MCF 10A (cell line): ENCODE measurements at regions not wholly inside any gene's neighbourhood (a gene's known extent, or its start where the extent isn't known, plus 50 kb on each side); places are given as distances from the start of the nearest gene placed in this dataset.

ENCODE experiments used
- BruUV-seq: library from RNA; stranded (reverse); fragments of 400-500 nt; replicated peaks from 2 replicates; lab custom pipeline; 2021; lab: Mats Ljungman, UMichigan
- CTCF ChIA-PET: fragments of 300-600 bp; sonication (Branson Sonifier 250); formaldehyde crosslinking; extraction: SDS; loops from one replicate; lab custom pipeline; 2021; ENCODE audit warnings: antibody characterized with exemption, inconsistent platforms; lab: Yijun Ruan, JAX
- POLR2A ChIA-PET: fragments of 300-600, 350-650 bp; sonication (Branson Sonifier 250); formaldehyde crosslinking; extraction: SDS; loops from one replicate; lab custom pipeline; 2020; ENCODE audit warnings: antibody characterized with exemption, inconsistent platforms; lab: Yijun Ruan, JAX
- DNase-seq: peaks from one replicate; pipeline ENCODE4 v3.0.0-alpha.2; 2018; ENCODE audit not compliant: unreplicated experiment
- H3K27ac Mint-ChIP-seq: one replicate; pipeline ENCODE4 v1.8.0; 2022; ENCODE audit warnings: mild to moderate bottlenecking, low read depth, mixed read lengths; ENCODE audit not compliant: unreplicated experiment
- H3K27me3 Mint-ChIP-seq: one replicate; pipeline ENCODE4 v1.8.0; 2022; ENCODE audit warnings: mixed read lengths; ENCODE audit not compliant: insufficient read depth, unreplicated experiment
- H3K36me3 Mint-ChIP-seq: one replicate; pipeline ENCODE4 v1.8.0; 2022; ENCODE audit warnings: mild to moderate bottlenecking, moderate library complexity, mixed read lengths; ENCODE audit not compliant: insufficient read depth, unreplicated experiment
- H3K4me1 Mint-ChIP-seq: one replicate; pipeline ENCODE4 v1.8.0; 2022; ENCODE audit warnings: mixed read lengths; ENCODE audit not compliant: insufficient read depth, unreplicated experiment
- H3K4me3 Mint-ChIP-seq: one replicate; pipeline ENCODE4 v1.8.0; 2022; ENCODE audit warnings: mild to moderate bottlenecking, moderate library complexity, mixed read lengths; ENCODE audit not compliant: unreplicated experiment
- H3K9me3 Mint-ChIP-seq: one replicate; pipeline ENCODE4 v1.8.0; 2022; ENCODE audit warnings: mixed read lengths; ENCODE audit not compliant: unreplicated experiment
- intact Hi-C: fragments of 100-400 bp; cut with micrococcal nuclease; formaldehyde crosslinking; loops from 2 replicates; pipeline ENCODE4 v1.14.1; 2022
- TF ChIP-seq, protein P1 (sequence below): fragments of 200-600 bp; IDR thresholded peaks from one replicate; pipeline ENCODE4 v1.8.0; 2022; ENCODE audit warnings: antibody characterized with exemption, mild to moderate bottlenecking; ENCODE audit not compliant: unreplicated experiment

DNA sequence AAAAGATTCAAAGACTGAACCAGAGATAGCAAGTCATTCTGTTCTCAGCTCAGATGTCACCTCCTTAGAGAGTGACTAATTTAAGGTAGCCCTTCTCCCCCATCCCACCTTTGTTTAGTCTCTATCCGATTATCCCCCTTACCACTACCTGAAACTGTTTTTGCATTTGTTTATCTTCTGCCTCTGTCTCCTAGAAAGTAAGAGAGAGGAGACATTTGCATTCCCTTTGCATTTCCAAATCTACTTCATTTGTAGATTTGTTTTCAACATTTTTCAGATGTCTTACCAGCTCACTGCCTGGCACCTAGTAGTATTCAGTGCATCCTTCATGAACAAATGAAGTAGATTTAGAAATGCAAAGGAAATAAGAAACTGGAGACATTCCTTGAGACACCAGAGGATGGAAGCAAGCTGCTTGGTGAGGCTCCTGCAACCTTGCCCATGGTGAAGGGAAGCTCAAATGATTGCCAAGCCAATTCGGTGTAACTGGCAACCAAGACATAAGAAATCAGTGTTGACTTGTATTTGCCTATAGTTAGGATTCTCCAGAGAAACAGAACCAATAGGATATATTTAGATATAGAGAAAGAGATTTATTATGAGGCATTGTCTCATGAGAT, 385.7 kb downstream of the STK39 start:
- H3K4me1 Mint-ChIP-seq, result no peaks in the 10 kb centered on the region
- H3K9me3 Mint-ChIP-seq, result no peaks in the 10 kb centered on the region
- TF ChIP-seq, protein P1, sequence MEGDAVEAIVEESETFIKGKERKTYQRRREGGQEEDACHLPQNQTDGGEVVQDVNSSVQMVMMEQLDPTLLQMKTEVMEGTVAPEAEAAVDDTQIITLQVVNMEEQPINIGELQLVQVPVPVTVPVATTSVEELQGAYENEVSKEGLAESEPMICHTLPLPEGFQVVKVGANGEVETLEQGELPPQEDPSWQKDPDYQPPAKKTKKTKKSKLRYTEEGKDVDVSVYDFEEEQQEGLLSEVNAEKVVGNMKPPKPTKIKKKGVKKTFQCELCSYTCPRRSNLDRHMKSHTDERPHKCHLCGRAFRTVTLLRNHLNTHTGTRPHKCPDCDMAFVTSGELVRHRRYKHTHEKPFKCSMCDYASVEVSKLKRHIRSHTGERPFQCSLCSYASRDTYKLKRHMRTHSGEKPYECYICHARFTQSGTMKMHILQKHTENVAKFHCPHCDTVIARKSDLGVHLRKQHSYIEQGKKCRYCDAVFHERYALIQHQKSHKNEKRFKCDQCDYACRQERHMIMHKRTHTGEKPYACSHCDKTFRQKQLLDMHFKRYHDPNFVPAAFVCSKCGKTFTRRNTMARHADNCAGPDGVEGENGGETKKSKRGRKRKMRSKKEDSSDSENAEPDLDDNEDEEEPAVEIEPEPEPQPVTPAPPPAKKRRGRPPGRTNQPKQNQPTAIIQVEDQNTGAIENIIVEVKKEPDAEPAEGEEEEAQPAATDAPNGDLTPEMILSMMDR, result no peak
- H3K27ac Mint-ChIP-seq, result no peak overlapping the region
- H3K27me3 Mint-ChIP-seq, result peaks cover 21% of the 10 kb centered on the region
- BruUV-seq, result no TSS peak
- POLR2A ChIA-PET, result interaction anchor here (0.7 kb wide), 1 partner anchor 1217 kb away, joined by 3 read pairs; no protein-coding TSS in a partner anchor
- CTCF ChIA-PET, result no interaction called here
- H3K36me3 Mint-ChIP-seq, result no peaks in the 10 kb centered on the region
- intact Hi-C loops, result no loop called here
- no peak overlapping the region for H3K4me3 Mint-ChIP-seq
- DNase-seq, result no peak

DNA sequence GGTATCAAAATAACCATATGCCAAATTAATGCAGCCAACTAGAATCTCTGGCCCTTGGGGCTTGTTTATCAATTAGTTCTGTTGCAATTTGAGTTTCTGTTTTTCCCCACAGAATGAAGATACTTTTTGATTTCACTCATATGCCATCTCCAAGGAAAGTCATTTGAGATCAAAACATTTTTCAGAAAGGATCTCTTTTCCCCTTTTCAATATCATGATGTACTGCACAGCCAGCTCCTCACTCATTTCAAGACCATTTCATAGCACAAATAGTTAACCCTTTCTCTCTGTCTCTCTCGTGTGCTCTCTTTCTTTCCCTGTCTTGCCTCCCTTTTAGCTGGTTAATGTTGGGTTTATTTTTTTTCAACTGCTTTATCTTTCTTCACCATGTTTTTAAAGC, 387.3 kb downstream of the STK39 start:
- H3K36me3 Mint-ChIP-seq, result no peaks in the 10 kb centered on the region
- CTCF ChIA-PET, result interaction anchor here (0.7 kb wide), 1 partner anchor 258 kb away, joined by 3 read pairs; no protein-coding TSS in a partner anchor
- H3K27ac Mint-ChIP-seq, result no peak overlapping the region
- no peak for DNase-seq
- no peaks in the 10 kb centered on the region for H3K9me3 Mint-ChIP-seq
- no peak overlapping the region for H3K4me3 Mint-ChIP-seq
- TF ChIP-seq, protein P1, result no peak
- H3K4me1 Mint-ChIP-seq, result no peaks in the 10 kb centered on the region
- intact Hi-C loops, result no loop called here
- POLR2A ChIA-PET, result no interaction called here
- BruUV-seq, result no TSS peak
- H3K27me3 Mint-ChIP-seq, result peaks cover 31% of the 10 kb centered on the region

DNA sequence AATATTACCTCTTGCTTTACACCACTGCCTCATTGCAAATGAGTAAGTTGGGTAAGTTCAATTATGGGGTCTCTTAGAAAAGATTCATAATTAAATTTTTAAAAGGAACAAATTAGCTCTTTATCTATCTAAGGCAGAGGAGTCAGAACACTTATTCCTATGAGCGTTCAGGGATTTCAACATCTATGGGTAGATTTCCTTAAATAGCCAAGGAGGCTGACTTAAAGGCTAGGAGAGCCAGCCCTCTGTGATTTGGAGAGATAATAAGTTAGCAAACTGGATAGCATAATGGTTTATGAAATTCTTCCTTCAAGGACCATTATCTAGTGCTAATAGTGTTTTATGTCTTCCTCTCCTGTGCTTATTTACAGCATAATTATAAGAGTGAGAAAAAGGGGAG, 387.7 kb downstream of the STK39 start:
- BruUV-seq, result no TSS peak
- no peak for DNase-seq
- ChIA-PET CTCF (interaction anchor here (0.7 kb wide), 1 partner anchor 258 kb away, joined by 3 read pairs; no protein-coding TSS in a partner anchor), POLR2A (interaction anchor here (0.6 to 0.7 kb wide), 2 partner anchors 134 to 556 kb away, joined by 3 read pairs; no protein-coding TSS in a partner anchor)
- Mint-ChIP-seq H3K36me3 (no peaks in the 10 kb centered on the region), H3K9me3 (no peaks in the 10 kb centered on the region), H3K4me1 (no peaks in the 10 kb centered on the region), H3K27ac (no peak overlapping the region), H3K27me3 (peaks cover 31% of the 10 kb centered on the region), H3K4me3 (no peak overlapping the region)
- TF ChIP-seq, protein P1, result no peak
- intact Hi-C loops, result no loop called here

DNA sequence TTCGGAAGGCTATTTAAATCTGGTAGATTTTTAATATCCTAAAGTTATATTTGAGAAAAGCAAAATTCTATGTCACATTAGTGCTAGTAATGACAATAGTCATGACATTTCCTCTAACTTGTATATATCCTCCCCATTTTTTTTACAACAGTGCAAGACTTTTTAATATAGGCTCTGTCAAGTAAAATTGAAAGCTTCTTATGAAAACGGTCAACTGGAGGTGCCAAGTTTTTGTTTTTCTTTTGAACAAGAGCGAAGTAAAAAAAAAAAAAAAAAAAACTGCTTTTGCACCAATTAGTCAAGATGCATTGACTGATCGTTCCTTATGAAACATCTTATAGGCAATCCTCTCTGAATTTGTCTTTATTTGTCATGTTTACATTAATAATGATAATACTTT, 389.3 kb downstream of the STK39 start:
- no TSS peak for BruUV-seq
- Mint-ChIP-seq H3K9me3 (no peaks in the 10 kb centered on the region), H3K27ac (no peak overlapping the region), H3K36me3 (no peaks in the 10 kb centered on the region), H3K27me3 (peaks cover 31% of the 10 kb centered on the region), H3K4me1 (no peaks in the 10 kb centered on the region), H3K4me3 (no peak overlapping the region)
- DNase-seq, result no peak
- intact Hi-C loops, result no loop called here
- TF ChIP-seq, protein P1, result no peak
- ChIA-PET CTCF (no interaction called here), POLR2A (interaction anchor here (0.9 kb wide), 1 partner anchor 18 kb away, joined by 4 read pairs; no protein-coding TSS in a partner anchor)
